ENCODE measurements at regions not wholly inside any gene's neighbourhood (a gene's known extent, or its start where the extent isn't known, plus 50 kb on each side); places are given as distances from the start of the nearest gene placed in this dataset.

DNA sequence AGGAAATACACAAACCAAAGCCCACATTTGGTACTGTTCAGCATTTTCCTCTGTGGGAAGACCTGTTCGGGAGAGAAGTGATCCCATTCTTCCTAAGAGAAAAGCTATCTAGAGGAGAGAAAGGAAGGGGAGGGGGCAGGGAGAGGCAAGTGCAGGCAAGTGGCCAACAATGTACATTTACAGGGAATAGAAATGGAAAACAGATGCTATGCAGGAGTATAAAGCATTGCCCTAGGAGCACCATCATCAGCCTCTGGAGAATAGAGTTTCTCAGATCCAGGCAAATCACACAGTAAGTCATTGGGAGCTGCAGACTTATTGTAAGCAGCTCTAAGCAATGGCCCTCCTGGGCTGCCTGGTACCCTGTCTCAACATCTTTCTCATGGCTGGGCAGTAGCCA is 424.4 kb upstream of the AUTS2 start:
- no peak for TF ChIP-seq CTCF (IDR thresholded peaks at IDR 0.05)
- TF ChIP-seq EP300 (IDR thresholded peaks at IDR 0.05): no peak
- no peak for TF ChIP-seq POLR2AphosphoS5 (IDR thresholded peaks at IDR 0.05)
